K562 (cell line): ENCODE measurements at regions not wholly inside any gene's neighbourhood (a gene's known extent, or its start where the extent isn't known, plus 50 kb on each side); places are given as distances from the start of the nearest gene placed in this dataset.
A peak's percentile ranks its signal among the peaks of the same experiment; 100 is the strongest.

Experiments used
- DPF2 ChIP-seq: fragments of 450-650 bp; IDR thresholded peaks from 2 replicates; pipeline ENCODE4 v1.6.1; 2016
- FOXK1 ChIP-seq: sonication (generic); formaldehyde crosslinking; IDR thresholded peaks from 2 replicates; pipeline ENCODE4 v1.8.0; 2022; ENCODE audit warnings: missing genetic modification reagents, mild to moderate bottlenecking, borderline replicate concordance
- HNRNPK ChIP-seq: fragments of 200-400 bp; formaldehyde crosslinking; IDR thresholded peaks from one replicate; pipeline ENCODE4 v1.6.1; 2018; ENCODE audit warnings: mild to moderate bottlenecking, low read depth, low read length; ENCODE audit not compliant: poor library complexity, severe bottlenecking
- IRF1 ChIP-seq: sonication (generic); formaldehyde crosslinking; IDR thresholded peaks from 2 replicates; pipeline ENCODE4 v1.8.0; 2022; ENCODE audit warnings: missing genetic modification reagents, mild to moderate bottlenecking, borderline replicate concordance
- L3MBTL2 ChIP-seq: fragments of 450-650 bp; IDR thresholded peaks from 2 replicates; pipeline ENCODE4 v1.6.1; 2016; ENCODE audit warnings: mild to moderate bottlenecking, moderate library complexity
- MAFG ChIP-seq: fragments of 450-650 bp; conservative IDR thresholded peaks from 2 replicates; pipeline ENCODE4 v1.6.1; 2016; ENCODE audit warnings: missing genetic modification characterization, missing compliant biosample characterization
- NCOA1 ChIP-seq: fragments of 450-650 bp; IDR thresholded peaks from 2 replicates; pipeline ENCODE4 v1.6.1; 2016; ENCODE audit warnings: low read depth
- REST ChIP-seq, 2 experiments: fragments of 450-650 bp; formaldehyde crosslinking in 1 of 2; IDR thresholded peaks; 2 replicates each; pipeline versions ENCODE4 v1.4.0 to v1.6.1; 2014 to 2020; ENCODE audit warnings: mild to moderate bottlenecking in 2 of 2, borderline replicate concordance in 1 of 2, low read depth in 1 of 2
- SAFB2 ChIP-seq: fragments of 200-400 bp; formaldehyde crosslinking; IDR thresholded peaks from 2 replicates; pipeline ENCODE4 v1.6.1; 2018; ENCODE audit warnings: borderline replicate concordance, low read length, low read depth, moderate library complexity; ENCODE audit not compliant: severe bottlenecking
- ZFP91 ChIP-seq: sonication (generic); formaldehyde crosslinking; IDR thresholded peaks from 2 replicates; pipeline ENCODE4 v1.8.0; 2022; ENCODE audit warnings: mild to moderate bottlenecking, missing genetic modification reagents
- ZNF23 ChIP-seq: fragments of 250-450 bp; sonication (Bioruptor Pico); IDR thresholded peaks from 2 replicates; pipeline ENCODE4 v1.4.0; 2020; ENCODE audit warnings: mild to moderate bottlenecking
- ZNF316 ChIP-seq: fragments of 450-650 bp; IDR thresholded peaks from 2 replicates; pipeline ENCODE4 v1.6.1; 2016
- ZNF592 ChIP-seq: fragments of 450-650 bp; IDR thresholded peaks from 2 replicates; pipeline ENCODE4 v1.6.1; 2017; ENCODE audit warnings: antibody characterized with exemption, mild to moderate bottlenecking

GRCh38 chr15:39127925-39128617 lies 452.8 kb upstream of the THBS1 start (continued):
- no peak for TF ChIP-seq REST (IDR thresholded peaks at IDR 0.05; ENCODE audit: borderline replicate concordance)
- TF ChIP-seq REST (CRISPR knock-in tag; IDR thresholded peaks at IDR 0.05; ENCODE audit: low read depth), result no peak
- no peak for TF ChIP-seq HNRNPK
- TF ChIP-seq ZNF316, result peak; percentile 98
- no peak for TF ChIP-seq SAFB2
- TF ChIP-seq ZFP91 (CRISPR knock-in tag), result no peak
- TF ChIP-seq IRF1, result no peak
- no peak for TF ChIP-seq FOXK1 (CRISPR knock-in tag)
- TF ChIP-seq ZNF592, result 0 out of 2 replicates have a peak, but pooled peaks have one; percentile 42
- TF ChIP-seq NCOA1, result no peak
- peak; percentile 99 for TF ChIP-seq MAFG (tag)
- no peak for TF ChIP-seq ZNF23 (CRISPR knock-in tag)
- peak; percentile 52 for TF ChIP-seq DPF2
- 0 out of 2 replicates have a peak, but pooled peaks have one; percentile 21 for TF ChIP-seq L3MBTL2
